Transverse colon (tissue), 3 donors: ENCODE measurements at regions not wholly inside any gene's neighbourhood (a gene's known extent, or its start where the extent isn't known, plus 50 kb on each side); places are given as distances from the start of the nearest gene placed in this dataset.

ENCODE experiments used
- CTCF ChIP-seq, 5 experiments: fragments of 200-600 bp in 3 of 5; fragments of 450-650 bp in 2 of 5; sonication (generic) in 3 of 5; IDR thresholded peaks; 1 replicate in 2 of 5; 2 replicates in 3 of 5; pipeline ENCODE4 v1.5.1; 2016 to 2017; ENCODE audit warnings: antibody characterized with exemption in 5 of 5, inconsistent platforms in 3 of 5, mild to moderate bottlenecking in 2 of 5, moderate library complexity in 1 of 5
- POLR2A ChIP-seq: fragments of 450-650 bp; IDR thresholded peaks from one replicate; pipeline ENCODE4 v1.6.1; 2016; ENCODE audit warnings: antibody characterized with exemption, mild to moderate bottlenecking, moderate library complexity

- no peak for TF ChIP-seq CTCF (IDR thresholded peaks at IDR 0.05)
- TF ChIP-seq POLR2A, result no peak
Observed at GRCh38 chr10:128420623-128421022, 294.4 kb upstream of the MKI67 start.
